ENCODE measurements at regions not wholly inside any gene's neighbourhood (a gene's known extent, or its start where the extent isn't known, plus 50 kb on each side); places are given as distances from the start of the nearest gene placed in this dataset.

DNA sequence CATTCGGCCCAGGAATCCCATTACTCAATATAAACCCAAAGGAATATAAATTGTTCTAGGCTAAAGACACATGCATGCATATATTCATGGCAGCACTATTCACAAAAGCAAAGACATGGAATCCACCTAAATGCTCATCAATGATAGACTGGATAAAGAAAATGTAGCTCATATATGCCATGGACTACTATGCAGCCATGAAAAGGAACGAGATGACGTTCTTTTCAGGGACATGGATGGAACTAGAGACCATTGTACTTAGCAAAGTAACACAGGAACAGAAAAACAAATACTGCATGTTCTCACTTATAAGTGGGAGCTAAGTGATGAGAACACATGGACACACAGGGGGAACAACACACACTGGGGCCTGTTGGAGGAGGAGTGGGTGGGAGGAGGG, 769.5 kb downstream of the TBC1D32 start:
- Mint-ChIP-seq H3K4me1 (peaks cover 8 to 12% of the 10 kb centered on the region in 2 experiments), H3K4me3 (no peak overlapping the region), H3K9me3 (peaks cover 0 to 6% of the 10 kb centered on the region in 2 experiments; a peak in 1 of 5 replicates), H3K27me3 (ENCODE audit: low read depth) (no peaks in the 10 kb centered on the region), H3K36me3 (ENCODE audit: insufficient read depth in 1 of 3, low read depth in 3 of 3) (no peaks in the 10 kb centered on the region; a peak in 1 of 7 replicates), H3K27ac (no peak overlapping the region)
- Histone ChIP-seq H4K5ac (ENCODE audit: insufficient read length, low read depth, low read length) (no peak overlapping the region), H3K27ac (ENCODE audit: insufficient read length, low read depth, low read length) (no peak overlapping the region), H3K23me2 (ENCODE audit: insufficient read length, low read depth, low read length, poor library complexity, severe bottlenecking) (no peaks in the 10 kb centered on the region), H4K8ac (replicated peaks; ENCODE audit: insufficient read length, low read depth, low read length) (no peak overlapping the region), H2BK5ac (ENCODE audit: insufficient read length, low read length) (no peak overlapping the region), H3K4me1 (ENCODE audit: insufficient read depth, low read length) (no peaks in the 10 kb centered on the region), H3K27me3 (ENCODE audit: insufficient read depth, low read length) (no peaks in the 10 kb centered on the region), H4K91ac (ENCODE audit: insufficient read length, low read depth, low read length) (no peak overlapping the region), H3K4me2 (ENCODE audit: insufficient read depth, insufficient read length, low read length) (no peak overlapping the region), H3K79me1 (ENCODE audit: insufficient read depth, low read depth, low read length, poor library complexity, severe bottlenecking) (no peaks in the 10 kb centered on the region), H3K18ac (ENCODE audit: insufficient read length, low read depth, low read length) (no peak overlapping the region), H3K14ac (ENCODE audit: insufficient read depth, low read length) (no peak overlapping the region), H4K20me1 (ENCODE audit: control insufficient read depth, insufficient read depth, insufficient read length) (no peaks in the 10 kb centered on the region), H2BK12ac (ENCODE audit: insufficient read length, low read depth, low read length) (no peak overlapping the region), H3K9ac (ENCODE audit: extremely low read depth, insufficient read length, low read length) (no peak overlapping the region), H2BK15ac (ENCODE audit: low read depth, low read length) (no peak overlapping the region), H2BK120ac (ENCODE audit: low read depth, low read length, poor library complexity, severe bottlenecking) (no peak overlapping the region), H3K56ac (ENCODE audit: insufficient read length, low read depth, low read length) (no peak overlapping the region), H3K9me3 (ENCODE audit: control insufficient read depth, low read depth, low read length) (no peaks in the 10 kb centered on the region), H2AFZ (ENCODE audit: low read length) (no peak overlapping the region), H3K79me2 (ENCODE audit: insufficient read depth, low read length) (no peaks in the 10 kb centered on the region), H3K4ac (ENCODE audit: low read depth, low read length) (no peak overlapping the region), H2BK20ac (ENCODE audit: low read depth, low read length, poor library complexity, severe bottlenecking) (no peak overlapping the region), H3T11ph (ENCODE audit: low read length) (no peak overlapping the region), H2AK5ac (ENCODE audit: insufficient read length, low read length) (no peak overlapping the region), H3K23ac (ENCODE audit: insufficient read length, low read depth, low read length) (no peak overlapping the region)
- TF ChIP-seq, protein P1, sequence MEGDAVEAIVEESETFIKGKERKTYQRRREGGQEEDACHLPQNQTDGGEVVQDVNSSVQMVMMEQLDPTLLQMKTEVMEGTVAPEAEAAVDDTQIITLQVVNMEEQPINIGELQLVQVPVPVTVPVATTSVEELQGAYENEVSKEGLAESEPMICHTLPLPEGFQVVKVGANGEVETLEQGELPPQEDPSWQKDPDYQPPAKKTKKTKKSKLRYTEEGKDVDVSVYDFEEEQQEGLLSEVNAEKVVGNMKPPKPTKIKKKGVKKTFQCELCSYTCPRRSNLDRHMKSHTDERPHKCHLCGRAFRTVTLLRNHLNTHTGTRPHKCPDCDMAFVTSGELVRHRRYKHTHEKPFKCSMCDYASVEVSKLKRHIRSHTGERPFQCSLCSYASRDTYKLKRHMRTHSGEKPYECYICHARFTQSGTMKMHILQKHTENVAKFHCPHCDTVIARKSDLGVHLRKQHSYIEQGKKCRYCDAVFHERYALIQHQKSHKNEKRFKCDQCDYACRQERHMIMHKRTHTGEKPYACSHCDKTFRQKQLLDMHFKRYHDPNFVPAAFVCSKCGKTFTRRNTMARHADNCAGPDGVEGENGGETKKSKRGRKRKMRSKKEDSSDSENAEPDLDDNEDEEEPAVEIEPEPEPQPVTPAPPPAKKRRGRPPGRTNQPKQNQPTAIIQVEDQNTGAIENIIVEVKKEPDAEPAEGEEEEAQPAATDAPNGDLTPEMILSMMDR (conservative IDR thresholded peaks at IDR 0.05): no peak
- no CpG with 5 or more reads among the region's 3 CpGs for WGBS (ENCODE audit: extremely low coverage, insufficient read length, low lambda C conversion rate)
- DNase-seq: no peak

All from H9 (cell line).